IMR-90 (cell line): ENCODE measurements at regions not wholly inside any gene's neighbourhood (a gene's known extent, or its start where the extent isn't known, plus 50 kb on each side); places are given as distances from the start of the nearest gene placed in this dataset.

Experiments
- ATAC-seq: fragments of 200-7000 bp; cut with Tn5 transposase; 2 replicates; pipeline ENCODE4 v1.9.1; 2020; ENCODE audit warnings: low read depth, mild to moderate bottlenecking, moderate library complexity
- BruUV-seq: library from RNA; stranded (reverse); fragments of 400-500 nt; replicated peaks from 2 replicates; lab custom pipeline; 2021; lab: Mats Ljungman, UMichigan
- CTCF ChIA-PET: fragments of 300-600 bp; formaldehyde crosslinking; extraction: SDS; loops from one replicate; lab custom pipeline; 2021; ENCODE audit warnings: antibody characterized with exemption; lab: Yijun Ruan, JAX
- POLR2A ChIA-PET: fragments of 300-600 bp; sonication (Branson Sonifier 250); formaldehyde crosslinking; loops from one replicate; lab custom pipeline; 2022; ENCODE audit warnings: antibody characterized with exemption; ENCODE audit not compliant: unreplicated experiment; lab: Charles Lee
- DNase-seq: peaks from one replicate; pipeline ENCODE4 v3.0.0; 2013
- H2AFZ ChIP-seq: replicated peaks from 2 replicates; pipeline ENCODE3; 2013; ENCODE audit warnings: low read length, mild to moderate bottlenecking; ENCODE audit not compliant: poor library complexity
- H2AK5ac ChIP-seq: 2 replicates; pipeline ENCODE4 v1.6.1; 2013; ENCODE audit warnings: low read depth, low read length, inconsistent platforms
- H2AK9ac ChIP-seq: replicated peaks from 2 replicates; pipeline ENCODE3; 2013; ENCODE audit warnings: mild to moderate bottlenecking, low read depth, low read length, moderate library complexity; ENCODE audit not compliant: poor library complexity
- H2BK120ac ChIP-seq: 2 replicates; pipeline ENCODE4 v1.6.1; 2013; ENCODE audit warnings: low read depth, low read length, inconsistent platforms
- H2BK15ac ChIP-seq: 3 replicates; pipeline ENCODE4 v1.6.1; 2013; ENCODE audit warnings: low read depth, low read length, inconsistent platforms
- H2BK20ac ChIP-seq: 2 replicates; pipeline ENCODE4 v1.6.1; 2013; ENCODE audit warnings: low read depth, mild to moderate bottlenecking, inconsistent platforms, low read length, moderate library complexity
- H2BK5ac ChIP-seq: 2 replicates; pipeline ENCODE4 v1.6.1; 2013; ENCODE audit warnings: mild to moderate bottlenecking, low read depth, low read length, inconsistent platforms; ENCODE audit not compliant: poor library complexity, severe bottlenecking
- H3K14ac ChIP-seq: replicated peaks from 2 replicates; pipeline ENCODE4 v1.6.1; 2013; ENCODE audit warnings: low read depth, low read length, inconsistent platforms
- H3K18ac ChIP-seq: 2 replicates; pipeline ENCODE4 v1.6.1; 2013; ENCODE audit warnings: low read depth, low read length, control low read depth
- H3K23ac ChIP-seq: 2 replicates; pipeline ENCODE4 v1.6.1; 2013; ENCODE audit warnings: low read depth, low read length, inconsistent platforms
- H3K27ac ChIP-seq: 2 replicates; pipeline ENCODE4 v1.5.1; 2013; ENCODE audit warnings: mild to moderate bottlenecking, control low read depth, low read length; ENCODE audit not compliant: insufficient read depth
- H3K27me3 ChIP-seq: 2 replicates; pipeline ENCODE4 v1.6.1; 2013; ENCODE audit warnings: low read length; ENCODE audit not compliant: control insufficient read depth, insufficient read depth
- H3K36me3 ChIP-seq: 2 replicates; pipeline ENCODE4 v1.6.1; 2013; ENCODE audit warnings: low read length, mixed read lengths; ENCODE audit not compliant: control insufficient read depth, insufficient read depth
- H3K4ac ChIP-seq: 2 replicates; pipeline ENCODE4 v1.6.1; 2013; ENCODE audit warnings: low read depth, low read length, inconsistent platforms
- H3K4me1 ChIP-seq: 2 replicates; pipeline ENCODE4 v1.6.1; 2013; ENCODE audit warnings: low read length, mixed read lengths; ENCODE audit not compliant: control insufficient read depth, insufficient read depth
- H3K4me2 ChIP-seq: 2 replicates; pipeline ENCODE4 v1.6.1; 2013; ENCODE audit warnings: low read depth, mild to moderate bottlenecking, control low read depth, low read length, moderate library complexity
- H3K4me3 ChIP-seq: 2 replicates; pipeline ENCODE4 v1.5.1; 2013; ENCODE audit warnings: low read depth, mild to moderate bottlenecking, control low read depth, low read length, moderate library complexity; ENCODE audit not compliant: insufficient read depth
- H3K56ac ChIP-seq: 2 replicates; pipeline ENCODE4 v1.6.1; 2013; ENCODE audit warnings: low read length, inconsistent platforms; ENCODE audit not compliant: insufficient read depth; ENCODE audit errors: extremely low read depth
- H3K79me1 ChIP-seq, 2 experiments: 2 replicates each; pipeline ENCODE4 v1.6.1; 2013; ENCODE audit warnings: low read length in 2 of 2, inconsistent platforms in 1 of 2, low read depth in 1 of 2
- H3K9ac ChIP-seq: 2 replicates; pipeline ENCODE4 v1.6.1; 2013; ENCODE audit warnings: low read depth, low read length, control low read depth
- H3K9me1 ChIP-seq: 2 replicates; pipeline ENCODE4 v1.6.1; 2013; ENCODE audit warnings: low read length, inconsistent platforms; ENCODE audit not compliant: insufficient read depth
- H3K9me3 ChIP-seq: 2 replicates; pipeline ENCODE4 v1.6.1; 2013; ENCODE audit warnings: low read length; ENCODE audit not compliant: control insufficient read depth, insufficient read depth
- H4K20me1 ChIP-seq: 2 replicates; pipeline ENCODE4 v1.6.1; 2013; ENCODE audit warnings: low read length, inconsistent platforms; ENCODE audit not compliant: insufficient read depth
- H4K5ac ChIP-seq: 2 replicates; pipeline ENCODE4 v1.6.1; 2013; ENCODE audit warnings: mild to moderate bottlenecking, low read depth, low read length, control low read depth
- H4K8ac ChIP-seq, 2 experiments: 2 replicates each; pipeline ENCODE4 v1.6.1; 2013; ENCODE audit warnings: low read depth in 2 of 2, low read length in 2 of 2, control low read depth in 1 of 2, inconsistent platforms in 1 of 2
- H4K91ac ChIP-seq: 2 replicates; pipeline ENCODE4 v1.6.1; 2013; ENCODE audit warnings: low read depth, low read length, inconsistent platforms; ENCODE audit not compliant: insufficient read depth
- CEBPB ChIP-seq: IDR thresholded peaks from 2 replicates; pipeline ENCODE4 v1.6.1; 2012; ENCODE audit warnings: low read depth, low read length, improper control_type of control experiment
- ELK1 ChIP-seq: fragments of 150-350 bp; IDR thresholded peaks from 2 replicates; pipeline ENCODE4 v1.6.1; 2016; ENCODE audit warnings: low read depth, mild to moderate bottlenecking, low read length, moderate library complexity, borderline replicate concordance
- RCOR1 ChIP-seq: IDR thresholded peaks from 2 replicates; pipeline ENCODE4 v1.6.1; 2012; ENCODE audit warnings: mild to moderate bottlenecking, low read length, improper control_type of control experiment; ENCODE audit not compliant: insufficient replicate concordance
- WGBS, 2 experiments: methylation state at CpG; one replicate each; pipeline versions ENCODE4 v1.1.5 to v1.1.7; 2013; ENCODE audit warnings: missing lambda C conversion rate in 2 of 2; ENCODE audit not compliant: insufficient read length in 1 of 2; ENCODE audit errors: extremely low coverage in 2 of 2; 5-methylcytosine and 5-hydroxymethylcytosine counted together
- dilution Hi-C: fragments of 300-500 bp; cut with HindIII; formaldehyde crosslinking; loops from one replicate; pipeline ENCODE4 v1.14.3; 2018; ENCODE audit warnings: low sequenced_read_pairs; ENCODE audit not compliant: unreplicated experiment
- in situ Hi-C: fragments of 300-500 bp; cut with MboI; formaldehyde crosslinking; loops from 3 replicates; pipeline ENCODE4 v1.14.3; 2019; ENCODE audit warnings: low sequenced_read_pairs, inconsistent platforms, mixed read lengths
- intact Hi-C: fragments of 100-400 bp; cut with micrococcal nuclease; formaldehyde crosslinking; loops from 2 replicates; pipeline ENCODE4 v1.10.0; 2022

GRCh38 chr11:116300232-116300631, 472.6 kb downstream of the BUD13 start:
- no peak overlapping the region for H3K27ac ChIP-seq
- H3K56ac ChIP-seq = no peak overlapping the region
- H3K4ac ChIP-seq = no peak overlapping the region
- H2BK15ac ChIP-seq = no peak overlapping the region
- no peak overlapping the region for H2AK9ac ChIP-seq
- H3K79me1 ChIP-seq = no peaks in the 10 kb centered on the region
- no peak for TF ChIP-seq CEBPB
- no peak for TF ChIP-seq RCOR1
- no peak for TF ChIP-seq ELK1
- H4K8ac ChIP-seq = no peak overlapping the region
- intact Hi-C loops = no loop called here
- no peaks in the 10 kb centered on the region for H3K9me3 ChIP-seq
- H3K23ac ChIP-seq = no peak overlapping the region
- no peak overlapping the region for H3K4me2 ChIP-seq
- no peak overlapping the region for H2AFZ ChIP-seq
- POLR2A ChIA-PET = no interaction called here
- dilution Hi-C loops = no loop called here
- H3K18ac ChIP-seq = no peak overlapping the region
- no peak overlapping the region for H2BK5ac ChIP-seq
- H3K27me3 ChIP-seq = no peaks in the 10 kb centered on the region
- no peak overlapping the region for H3K14ac ChIP-seq
- no peaks in the 10 kb centered on the region for H3K4me1 ChIP-seq
- in situ Hi-C loops = no loop called here
- H2BK20ac ChIP-seq = no peak overlapping the region
- no peak overlapping the region for H3K4me3 ChIP-seq
- H4K91ac ChIP-seq = no peak overlapping the region
- no peak for ATAC-seq
- no peak overlapping the region for H4K5ac ChIP-seq
- H3K9ac ChIP-seq = no peak overlapping the region
- CTCF ChIA-PET = no interaction called here
- no peaks in the 10 kb centered on the region for H3K36me3 ChIP-seq
- WGBS, 2 experiments = no CpG with 5 or more reads among the region's 1 CpG
- no peak overlapping the region for H2AK5ac ChIP-seq
- H3K9me1 ChIP-seq = no peaks in the 10 kb centered on the region
- no peaks in the 10 kb centered on the region for H4K20me1 ChIP-seq
- no peak overlapping the region for H2BK120ac ChIP-seq
- no TSS peak for BruUV-seq
- DNase-seq = no peak
